Activated CD4-positive, alpha-beta T cell treated with anti-CD3 and anti-CD28 coated beads for 36 hours (primary cell): ENCODE measurements at regions not wholly inside any gene's neighbourhood (a gene's known extent, or its start where the extent isn't known, plus 50 kb on each side); places are given as distances from the start of the nearest gene placed in this dataset.
A peak's percentile ranks its signal among the peaks of the same experiment; 100 is the strongest.

Experiments
- ATAC-seq: fragments of 200-7000 bp; cut with Tn5 transposase; one replicate; pipeline ENCODE4 v1.10.0; 2021; ENCODE audit warnings: mild to moderate bottlenecking, moderate library complexity
- CTCF ChIA-PET: fragments of 350-600 bp; sonication (Branson Sonifier 250); formaldehyde crosslinking; loops from one replicate; lab custom pipeline; 2021; ENCODE audit warnings: antibody characterized with exemption; lab: Charles Lee
- POLR2A ChIA-PET: fragments of 350-600 bp; sonication (Branson Sonifier 250); formaldehyde crosslinking; loops from one replicate; lab custom pipeline; 2021; ENCODE audit warnings: antibody characterized with exemption, inconsistent platforms; lab: Charles Lee
- DNase-seq: peaks from one replicate; pipeline ENCODE4 v3.0.0-alpha.2; 2020
- H3K27ac Mint-ChIP-seq: one replicate; pipeline ENCODE4 v1.8.0; 2021; ENCODE audit warnings: mixed read lengths
- H3K27me3 Mint-ChIP-seq: one replicate; pipeline ENCODE4 v1.8.0; 2021; ENCODE audit warnings: mixed read lengths
- H3K36me3 Mint-ChIP-seq: one replicate; pipeline ENCODE4 v1.8.0; 2021; ENCODE audit warnings: low read depth, mixed read lengths
- H3K4me1 Mint-ChIP-seq: one replicate; pipeline ENCODE4 v1.8.0; 2021; ENCODE audit warnings: mixed read lengths
- H3K4me3 Mint-ChIP-seq: one replicate; pipeline ENCODE4 v1.8.0; 2021; ENCODE audit warnings: mild to moderate bottlenecking, moderate library complexity, mixed read lengths
- H3K9me3 Mint-ChIP-seq: one replicate; pipeline ENCODE4 v1.8.0; 2021; ENCODE audit warnings: low read depth, mixed read lengths
- intact Hi-C, 2 experiments: fragments of 100-400 bp; cut with DNase I in 1 of 2; cut with micrococcal nuclease in 1 of 2; formaldehyde crosslinking; loops; one replicate each; pipeline versions ENCODE4 v1.14.2 to v1.15.1; 2022 to 2024; cut with DNase I, micrococcal nuclease

DNA sequence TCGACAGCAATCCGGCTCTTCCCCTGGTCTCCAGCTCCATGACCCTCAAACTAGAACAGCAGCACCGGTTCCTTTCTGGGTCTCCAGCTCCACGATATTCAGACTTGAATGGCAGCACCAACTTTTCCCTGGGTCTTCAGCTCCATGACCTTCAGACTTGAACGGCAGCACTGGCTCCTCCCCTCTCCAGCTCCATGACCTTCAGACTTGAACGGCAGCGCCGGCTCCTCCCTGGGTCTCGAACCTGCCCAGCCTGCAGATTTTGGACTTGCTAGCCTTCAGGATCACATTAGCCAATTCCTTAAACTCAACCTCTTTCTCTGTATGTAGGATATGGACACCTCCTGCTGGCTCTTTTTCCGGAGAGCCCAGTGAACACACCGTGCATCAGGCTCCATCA is 350.9 kb downstream of the PREX1 start:
- POLR2A ChIA-PET: interaction anchor here (0.6 kb wide), 1 partner anchor 28 kb away, joined by 4 read pairs; no protein-coding TSS in a partner anchor
- no peak overlapping the region for H3K27ac Mint-ChIP-seq
- H3K4me3 Mint-ChIP-seq: no peak overlapping the region
- no peaks in the 10 kb centered on the region for H3K9me3 Mint-ChIP-seq
- CTCF ChIA-PET: interaction anchor here (1.6 kb wide), 1 partner anchor 144 kb away, joined by 10 read pairs; no protein-coding TSS in a partner anchor
- H3K4me1 Mint-ChIP-seq: no peaks in the 10 kb centered on the region
- H3K27me3 Mint-ChIP-seq: peaks cover 18% of the 10 kb centered on the region
- ATAC-seq (no peak), DNase-seq (no peak)
- no peaks in the 10 kb centered on the region for H3K36me3 Mint-ChIP-seq
- intact Hi-C loops: no loop called here

- no peaks in the 10 kb centered on the region for H3K36me3 Mint-ChIP-seq
- H3K4me3 Mint-ChIP-seq: no peak overlapping the region
- intact Hi-C loops: no loop called here
- no peak for DNase-seq
- no peaks in the 10 kb centered on the region for H3K9me3 Mint-ChIP-seq
- H3K27me3 Mint-ChIP-seq: peaks cover 8% of the 10 kb centered on the region
- no peak for ATAC-seq
- no peak overlapping the region for H3K27ac Mint-ChIP-seq
- POLR2A ChIA-PET: no interaction called here
- H3K4me1 Mint-ChIP-seq: no peaks in the 10 kb centered on the region
- CTCF ChIA-PET: interaction anchor here (1.2 kb wide), 1 partner anchor 78 kb away, joined by 3 read pairs; no protein-coding TSS in a partner anchor
Measured at GRCh38 chr20:48474022-48474421, 353.8 kb downstream of the PREX1 start.

DNA sequence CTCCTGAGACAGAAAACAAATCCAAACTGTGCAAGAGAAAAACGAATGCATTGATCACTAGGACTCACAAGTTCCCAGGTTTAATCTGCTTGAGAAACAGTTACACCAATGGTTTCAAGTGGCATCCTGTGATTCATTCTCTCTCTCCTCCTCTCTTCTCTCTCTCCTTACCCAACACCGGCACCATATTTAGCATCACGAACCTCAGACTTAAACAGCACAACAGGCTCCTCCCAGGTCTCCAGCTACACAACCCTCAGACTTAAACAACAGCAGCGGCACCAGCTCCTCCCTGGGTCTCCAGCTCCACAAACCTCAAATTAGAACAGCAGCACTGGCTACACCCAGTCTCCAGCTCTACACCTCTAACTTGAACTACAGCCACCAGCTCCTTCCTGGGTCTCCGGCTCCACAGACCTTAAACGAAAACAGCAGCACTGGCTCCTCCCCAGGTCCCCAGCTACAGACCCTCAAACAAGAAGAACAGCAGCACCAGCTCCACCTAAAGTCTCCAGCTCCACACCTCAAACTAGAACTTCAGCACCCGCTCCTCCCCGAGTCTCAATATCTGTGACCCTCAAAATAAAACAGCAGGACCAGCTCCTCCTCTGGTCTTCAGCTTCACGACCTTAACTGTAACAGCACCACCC is 355.9 kb downstream of the PREX1 start:
- H3K9me3 Mint-ChIP-seq: no peaks in the 10 kb centered on the region
- H3K27ac Mint-ChIP-seq: no peak overlapping the region
- no peak for ATAC-seq
- H3K4me3 Mint-ChIP-seq: no peak overlapping the region
- H3K27me3 Mint-ChIP-seq: peaks cover 4% of the 10 kb centered on the region
- intact Hi-C loops: no loop called here
- ChIA-PET POLR2A (no interaction called here), CTCF (interaction anchor here (0.6 kb wide), 1 partner anchor 1212 kb away, joined by 3 read pairs; no protein-coding TSS in a partner anchor)
- no peaks in the 10 kb centered on the region for H3K36me3 Mint-ChIP-seq
- H3K4me1 Mint-ChIP-seq: no peaks in the 10 kb centered on the region
- no peak for DNase-seq

DNA sequence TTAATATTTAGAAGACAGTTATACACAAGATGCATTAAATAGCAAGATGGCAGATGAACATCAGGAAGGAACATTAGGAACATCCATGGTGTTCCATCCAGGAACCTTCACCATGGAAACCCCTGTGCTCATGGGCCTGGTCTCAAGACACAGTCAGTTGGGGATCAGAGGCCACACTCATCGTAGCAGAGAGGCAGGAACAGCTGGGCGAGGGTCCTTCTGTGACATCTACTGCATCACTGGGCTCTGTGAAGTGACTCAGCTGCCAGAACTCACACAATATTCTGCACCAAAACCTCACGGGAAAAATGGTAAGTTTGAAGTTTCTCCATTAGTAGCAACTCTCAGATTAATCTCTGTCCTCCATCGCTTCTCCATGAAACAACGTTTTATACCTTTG is 356.6 kb downstream of the PREX1 start:
- no peak overlapping the region for H3K4me3 Mint-ChIP-seq
- H3K4me1 Mint-ChIP-seq: no peaks in the 10 kb centered on the region
- CTCF ChIA-PET: no interaction called here
- intact Hi-C loops: no loop called here
- H3K9me3 Mint-ChIP-seq: no peaks in the 10 kb centered on the region
- no peaks in the 10 kb centered on the region for H3K36me3 Mint-ChIP-seq
- ATAC-seq: no peak
- DNase-seq: no peak
- POLR2A ChIA-PET: no interaction called here
- no peak overlapping the region for H3K27ac Mint-ChIP-seq
- peaks cover 4% of the 10 kb centered on the region for H3K27me3 Mint-ChIP-seq

- no peaks in the 10 kb centered on the region for H3K4me1 Mint-ChIP-seq
- DNase-seq (no peak), ATAC-seq (no peak)
- no peaks in the 10 kb centered on the region for H3K9me3 Mint-ChIP-seq
- CTCF ChIA-PET: no interaction called here
- no peak overlapping the region for H3K27ac Mint-ChIP-seq
- POLR2A ChIA-PET: no interaction called here
- peaks cover 6% of the 10 kb centered on the region for H3K27me3 Mint-ChIP-seq
- intact Hi-C loops: no loop called here
- H3K4me3 Mint-ChIP-seq: no peak overlapping the region
- no peaks in the 10 kb centered on the region for H3K36me3 Mint-ChIP-seq
Measured at GRCh38 chr20:48470141-48470540, 357.7 kb downstream of the PREX1 start.

DNA sequence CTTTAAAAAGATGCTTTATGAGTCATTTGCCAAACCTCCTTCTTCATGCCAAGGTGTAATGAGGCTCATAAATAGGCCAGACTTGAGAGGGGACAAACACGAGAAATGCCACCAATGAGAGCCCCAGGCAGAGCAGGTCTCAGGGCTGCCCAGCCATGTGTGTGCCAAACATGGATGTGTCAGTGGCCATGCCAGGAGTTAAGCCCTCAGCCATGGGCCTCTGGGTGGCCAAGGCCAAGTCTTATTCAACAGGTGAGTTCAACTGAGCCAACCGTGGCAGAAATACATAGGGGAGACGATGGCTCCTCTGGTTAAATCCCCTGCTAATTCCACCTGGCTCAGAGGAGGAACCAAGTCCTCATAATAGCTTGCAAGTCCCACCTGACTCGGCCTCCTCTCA is 358.8 kb downstream of the PREX1 start:
- no peak overlapping the region for H3K27ac Mint-ChIP-seq
- no peaks in the 10 kb centered on the region for H3K9me3 Mint-ChIP-seq
- H3K27me3 Mint-ChIP-seq: peaks cover 6% of the 10 kb centered on the region
- H3K4me1 Mint-ChIP-seq: no peaks in the 10 kb centered on the region
- intact Hi-C loops: no loop called here
- ChIA-PET POLR2A (no interaction called here), CTCF (no interaction called here)
- no peak for ATAC-seq
- H3K4me3 Mint-ChIP-seq: no peak overlapping the region
- H3K36me3 Mint-ChIP-seq: no peaks in the 10 kb centered on the region
- no peak for DNase-seq

DNA sequence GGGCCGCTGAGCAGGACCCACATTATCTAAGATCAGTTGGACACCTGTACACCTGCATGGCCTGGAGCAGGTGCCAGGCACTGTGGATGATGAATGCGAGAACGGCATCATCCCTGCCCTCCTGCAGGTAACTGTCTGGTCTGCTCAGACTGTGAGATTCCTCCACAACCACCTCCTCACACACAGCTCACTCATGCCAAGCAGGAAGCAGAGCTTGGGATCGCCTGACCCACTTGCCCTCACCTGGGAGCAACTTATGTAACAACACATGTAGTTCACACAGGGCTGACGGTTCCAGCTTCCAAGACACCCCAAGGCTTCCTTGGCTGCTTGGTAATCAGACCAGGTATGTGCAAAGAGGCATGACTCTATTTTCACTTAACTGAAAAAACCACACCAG is 359.2 kb downstream of the PREX1 start:
- Mint-ChIP-seq H3K9me3 (no peaks in the 10 kb centered on the region), H3K27ac (no peak overlapping the region), H3K36me3 (no peaks in the 10 kb centered on the region), H3K4me3 (no peak overlapping the region), H3K4me1 (no peaks in the 10 kb centered on the region), H3K27me3 (peaks cover 6% of the 10 kb centered on the region)
- ChIA-PET POLR2A (no interaction called here), CTCF (no interaction called here)
- intact Hi-C loops: no loop called here
- DNase-seq (no peak), ATAC-seq (no peak)

- H3K27me3 Mint-ChIP-seq: peaks cover 6% of the 10 kb centered on the region
- no peaks in the 10 kb centered on the region for H3K36me3 Mint-ChIP-seq
- intact Hi-C loops: no loop called here
- no peak overlapping the region for H3K4me3 Mint-ChIP-seq
- H3K4me1 Mint-ChIP-seq: no peaks in the 10 kb centered on the region
- H3K27ac Mint-ChIP-seq: no peak overlapping the region
- ChIA-PET CTCF (no interaction called here), POLR2A (no interaction called here)
- peak; percentile 44 for DNase-seq
- ATAC-seq: peak; percentile 42
- H3K9me3 Mint-ChIP-seq: no peaks in the 10 kb centered on the region
Measured at GRCh38 chr20:48467622-48468021, 360.2 kb downstream of the PREX1 start.

DNA sequence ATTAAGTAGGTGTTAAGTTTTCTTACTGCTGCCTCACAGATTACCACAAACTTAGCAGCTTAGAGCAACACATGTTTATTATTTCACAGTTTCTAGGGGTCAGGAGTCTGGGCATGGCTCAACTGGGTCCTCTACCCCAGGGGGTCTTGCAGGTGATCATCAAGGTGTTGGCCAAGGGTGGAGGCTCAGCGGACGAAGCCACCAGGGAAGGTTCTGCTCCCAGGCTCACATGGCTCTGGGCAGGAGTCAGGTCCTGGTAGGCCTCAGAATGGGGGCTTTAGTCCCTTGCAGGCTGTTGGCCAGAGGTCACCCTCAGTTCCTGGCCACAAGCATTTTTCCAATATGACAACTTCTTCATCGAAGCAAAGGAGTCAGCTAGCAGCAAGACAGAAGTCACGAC is 362.5 kb downstream of the PREX1 start:
- Mint-ChIP-seq H3K4me3 (no peak overlapping the region), H3K27me3 (peaks cover 2% of the 10 kb centered on the region), H3K27ac (no peak overlapping the region), H3K9me3 (no peaks in the 10 kb centered on the region), H3K4me1 (no peaks in the 10 kb centered on the region), H3K36me3 (no peaks in the 10 kb centered on the region)
- intact Hi-C loops: no loop called here
- DNase-seq: no peak
- CTCF ChIA-PET: no interaction called here
- no peak for ATAC-seq
- POLR2A ChIA-PET: no interaction called here

DNA sequence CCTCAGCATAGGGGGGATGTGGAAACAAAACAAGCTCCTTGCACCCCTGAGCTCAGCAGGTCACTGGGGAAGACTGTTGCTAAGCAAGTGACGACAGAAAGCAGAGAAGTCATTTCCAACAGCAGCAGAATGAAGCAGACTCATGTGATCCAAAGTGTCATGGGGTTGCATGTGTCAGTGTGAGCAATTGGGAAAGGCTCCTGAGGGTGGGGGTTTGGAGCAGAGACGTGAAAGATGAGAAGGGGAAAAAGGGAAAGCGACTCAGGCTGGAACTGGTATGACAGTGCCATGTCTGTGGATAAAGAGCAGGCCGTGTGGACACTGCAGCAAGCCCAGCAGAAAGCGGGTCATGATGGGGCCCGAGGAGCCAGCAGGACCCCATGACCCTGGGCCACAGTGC is 363.9 kb downstream of the PREX1 start:
- Mint-ChIP-seq H3K4me3 (no peak overlapping the region), H3K9me3 (no peaks in the 10 kb centered on the region), H3K27me3 (peaks cover 2% of the 10 kb centered on the region), H3K27ac (no peak overlapping the region), H3K36me3 (no peaks in the 10 kb centered on the region), H3K4me1 (no peaks in the 10 kb centered on the region)
- DNase-seq: no peak
- intact Hi-C loops: no loop called here
- ChIA-PET POLR2A (no interaction called here), CTCF (no interaction called here)
- ATAC-seq: no peak

DNA sequence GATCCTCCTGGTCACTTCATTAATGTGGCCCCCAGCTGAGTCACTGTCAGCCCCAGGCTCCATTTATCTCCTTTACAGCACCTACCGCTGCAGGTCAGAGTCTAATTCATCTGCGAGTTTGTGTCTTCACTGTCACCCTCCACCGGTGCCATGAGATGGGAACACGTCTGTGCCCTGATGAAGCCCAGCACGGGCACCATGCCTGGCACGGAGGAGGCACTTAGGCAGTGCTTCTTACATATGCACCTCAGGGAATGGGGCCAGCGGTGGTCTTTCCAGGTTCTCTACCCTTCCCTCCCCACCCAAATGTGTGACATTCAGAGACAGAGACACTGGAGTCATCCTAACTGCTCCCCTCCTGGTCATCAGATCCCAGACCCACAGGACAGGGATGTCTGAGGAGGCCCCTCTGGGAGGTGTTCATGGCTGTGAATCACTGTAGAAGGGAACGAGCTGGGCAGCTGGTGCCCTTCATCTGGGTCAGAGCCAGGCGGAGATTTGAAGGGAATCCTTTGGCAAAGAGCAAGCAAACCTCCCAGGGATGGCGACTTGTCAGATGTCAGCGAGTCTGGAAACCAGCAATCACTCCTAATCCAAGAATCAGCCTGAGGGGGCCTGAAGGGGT is 364.6 kb downstream of the PREX1 start:
- H3K27ac Mint-ChIP-seq: no peak overlapping the region
- DNase-seq (no peak), ATAC-seq (no peak)
- no peak overlapping the region for H3K4me3 Mint-ChIP-seq
- POLR2A ChIA-PET: no interaction called here
- intact Hi-C loops: no loop called here
- peaks cover 2% of the 10 kb centered on the region for H3K27me3 Mint-ChIP-seq
- H3K36me3 Mint-ChIP-seq: no peaks in the 10 kb centered on the region
- CTCF ChIA-PET: no interaction called here
- H3K4me1 Mint-ChIP-seq: no peaks in the 10 kb centered on the region
- no peaks in the 10 kb centered on the region for H3K9me3 Mint-ChIP-seq

GRCh38 chr20:48461735-48462119 is 366.1 kb downstream of the PREX1 start:
- ATAC-seq: no peak
- Mint-ChIP-seq H3K27ac (no peak overlapping the region), H3K4me3 (no peak overlapping the region), H3K9me3 (no peaks in the 10 kb centered on the region), H3K36me3 (no peaks in the 10 kb centered on the region), H3K4me1 (no peaks in the 10 kb centered on the region), H3K27me3 (peaks cover 2% of the 10 kb centered on the region)
- DNase-seq: no peak
- ChIA-PET CTCF (no interaction called here), POLR2A (no interaction called here)
- intact Hi-C loops: no loop called here
